NCI-H2029 treated with DMSO at 0.1 percent for 48 hours (cell line): ENCODE measurements at regions not wholly inside any gene's neighbourhood (a gene's known extent, or its start where the extent isn't known, plus 50 kb on each side); places are given as distances from the start of the nearest gene placed in this dataset.

ENCODE experiments used
- DNase-seq: peaks from one replicate; lab custom pipeline; 2025; lab: John Stamatoyannopoulos, UW

- no peak for DNase-seq
These were observed 224.6 kb downstream of the EPHA4 start for GRCh38 chr2:221347471-221347870.

GRCh38 chr2:221350616-221351015 is 221.5 kb downstream of the EPHA4 start:
- DNase-seq = no peak

GRCh38 chr2:221353201-221353600 is 218.9 kb downstream of the EPHA4 start:
- DNase-seq = no peak

GRCh38 chr2:221360312-221360711 is 211.8 kb downstream of the EPHA4 start:
- DNase-seq = no peak

- no peak for DNase-seq
These were observed 211.4 kb downstream of the EPHA4 start for GRCh38 chr2:221360742-221361141.

GRCh38 chr2:221361633-221362032 is 210.5 kb downstream of the EPHA4 start:
- DNase-seq = no peak

- no peak for DNase-seq
These were observed 207.4 kb downstream of the EPHA4 start for GRCh38 chr2:221364672-221365071.
